ENCODE measurements at regions not wholly inside any gene's neighbourhood (a gene's known extent, or its start where the extent isn't known, plus 50 kb on each side); places are given as distances from the start of the nearest gene placed in this dataset.
"Not testable (repeated sequence)": the region's sequence is repeated elsewhere in the genome, so short reads cannot be mapped to it uniquely, and the experiment has no call there.

DNA sequence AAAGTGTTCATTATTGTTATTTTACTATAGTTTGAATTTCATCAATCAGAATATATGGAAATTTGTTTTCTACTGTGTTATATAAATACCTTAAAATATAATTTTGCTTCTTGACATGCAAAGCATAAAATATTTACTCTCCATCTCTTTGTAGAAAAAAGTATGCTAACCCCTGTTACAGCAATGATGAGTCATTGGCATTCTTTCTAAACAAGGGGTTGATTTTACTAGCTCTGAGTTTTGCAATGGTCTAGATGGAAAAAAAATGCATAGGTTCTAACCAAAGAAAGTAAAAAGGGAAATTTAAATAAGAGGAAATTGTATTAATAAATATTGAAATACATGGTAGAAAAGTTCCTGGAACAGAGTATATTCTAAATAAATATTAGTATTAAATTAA is 990.2 kb upstream of the ATXN7L3B start:
- in situ Hi-C loops (cut with HindIII; ENCODE audit: low pct_ligation_motif_present, low sequenced_read_pairs) = no loop called here
- no peak for DNase-seq
- TF ChIP-seq, protein P1, sequence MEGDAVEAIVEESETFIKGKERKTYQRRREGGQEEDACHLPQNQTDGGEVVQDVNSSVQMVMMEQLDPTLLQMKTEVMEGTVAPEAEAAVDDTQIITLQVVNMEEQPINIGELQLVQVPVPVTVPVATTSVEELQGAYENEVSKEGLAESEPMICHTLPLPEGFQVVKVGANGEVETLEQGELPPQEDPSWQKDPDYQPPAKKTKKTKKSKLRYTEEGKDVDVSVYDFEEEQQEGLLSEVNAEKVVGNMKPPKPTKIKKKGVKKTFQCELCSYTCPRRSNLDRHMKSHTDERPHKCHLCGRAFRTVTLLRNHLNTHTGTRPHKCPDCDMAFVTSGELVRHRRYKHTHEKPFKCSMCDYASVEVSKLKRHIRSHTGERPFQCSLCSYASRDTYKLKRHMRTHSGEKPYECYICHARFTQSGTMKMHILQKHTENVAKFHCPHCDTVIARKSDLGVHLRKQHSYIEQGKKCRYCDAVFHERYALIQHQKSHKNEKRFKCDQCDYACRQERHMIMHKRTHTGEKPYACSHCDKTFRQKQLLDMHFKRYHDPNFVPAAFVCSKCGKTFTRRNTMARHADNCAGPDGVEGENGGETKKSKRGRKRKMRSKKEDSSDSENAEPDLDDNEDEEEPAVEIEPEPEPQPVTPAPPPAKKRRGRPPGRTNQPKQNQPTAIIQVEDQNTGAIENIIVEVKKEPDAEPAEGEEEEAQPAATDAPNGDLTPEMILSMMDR (IDR thresholded peaks at IDR 0.05; ENCODE audit: low read depth, low read length, missing control alignments) = no peak
- Histone ChIP-seq H3K27ac (no peak overlapping the region), H3K4me3 (ENCODE audit: low read depth, low read length) (no peak overlapping the region), H3K36me3 (replicated peaks) (no peaks in the 10 kb centered on the region), H3K27me3 (replicated peaks) (no peaks in the 10 kb centered on the region)

DNA sequence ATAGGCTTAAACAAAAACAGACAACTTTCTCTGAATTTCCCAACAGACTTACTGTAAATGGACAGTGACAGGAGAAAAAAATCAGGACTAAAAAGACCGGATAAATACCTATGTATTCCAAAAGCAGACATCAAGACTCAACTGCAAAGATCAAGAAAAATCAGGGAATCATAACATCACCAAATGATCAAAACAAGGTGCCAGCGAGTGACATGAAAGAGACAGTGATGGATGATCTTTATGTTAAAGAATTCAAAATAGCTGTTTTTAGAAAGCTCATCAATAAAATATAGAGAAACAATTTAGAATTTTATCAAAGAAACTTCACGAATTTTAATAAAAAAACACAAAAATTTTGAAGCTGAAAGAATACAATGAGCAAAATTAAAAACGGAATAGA is 952.5 kb upstream of the ATXN7L3B start:
- in situ Hi-C loops (cut with HindIII; ENCODE audit: low pct_ligation_motif_present, low sequenced_read_pairs) = no loop called here

GRCh38 chr12:73589220-73589619 is 948.4 kb upstream of the ATXN7L3B start:
- in situ Hi-C loops (cut with HindIII; ENCODE audit: low pct_ligation_motif_present, low sequenced_read_pairs) = no loop called here
- no peaks in the 10 kb centered on the region for H3K36me3 ChIP-seq (replicated peaks)
- TF ChIP-seq, protein P1 (IDR thresholded peaks at IDR 0.05; ENCODE audit: low read depth, low read length, missing control alignments) = no peak

More for the DNA sequence above, 952.5 kb upstream of the ATXN7L3B start:
- no peaks in the 10 kb centered on the region for H3K27me3 ChIP-seq (replicated peaks)
- TF ChIP-seq, protein P1 (IDR thresholded peaks at IDR 0.05; ENCODE audit: low read depth, low read length, missing control alignments) = no peak
- DNase-seq = no peak
- H3K36me3 ChIP-seq (replicated peaks) = no peaks in the 10 kb centered on the region
- no peak overlapping the region for H3K4me3 ChIP-seq (ENCODE audit: low read depth, low read length)
- H3K27ac ChIP-seq = no peak overlapping the region

DNA sequence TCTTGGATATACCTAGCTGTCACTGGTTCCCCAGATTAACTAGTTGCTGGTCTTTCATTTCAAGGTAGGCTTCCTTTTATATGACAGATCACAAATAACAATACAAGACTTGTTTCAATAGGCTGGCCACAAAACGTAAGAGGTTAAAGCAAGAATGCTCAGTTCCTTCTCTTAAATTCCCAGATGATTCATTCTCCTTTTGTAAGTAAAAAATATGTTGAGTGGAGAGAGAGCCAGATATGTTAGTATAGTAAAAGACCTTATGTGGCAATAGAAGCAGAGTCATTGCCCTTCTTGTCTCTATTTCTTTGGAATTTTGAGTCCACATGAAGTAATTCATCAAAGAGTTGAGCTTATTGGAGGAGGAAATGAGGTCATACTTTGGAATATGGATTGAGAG is 939.0 kb upstream of the ATXN7L3B start:
- in situ Hi-C loops (cut with HindIII; ENCODE audit: low pct_ligation_motif_present, low sequenced_read_pairs) = no loop called here
- TF ChIP-seq, protein P1 (IDR thresholded peaks at IDR 0.05; ENCODE audit: low read depth, low read length, missing control alignments) = no peak

More at GRCh38 chr12:73589220-73589619, 948.4 kb upstream of the ATXN7L3B start:
- no peak for DNase-seq
- no peak overlapping the region for H3K4me3 ChIP-seq (ENCODE audit: low read depth, low read length)
- no peaks in the 10 kb centered on the region for H3K27me3 ChIP-seq (replicated peaks)
- H3K27ac ChIP-seq = no peak overlapping the region

GRCh38 chr12:73599268-73599667 is 938.4 kb upstream of the ATXN7L3B start:
- H3K4me3 ChIP-seq (ENCODE audit: low read depth, low read length) = no peak overlapping the region
- H3K27ac ChIP-seq = no peak overlapping the region
- H3K27me3 ChIP-seq (replicated peaks) = no peaks in the 10 kb centered on the region
- DNase-seq = no peak
- in situ Hi-C loops (cut with HindIII; ENCODE audit: low pct_ligation_motif_present, low sequenced_read_pairs) = no loop called here
- H3K36me3 ChIP-seq (replicated peaks) = no peaks in the 10 kb centered on the region
- TF ChIP-seq, protein P1 (IDR thresholded peaks at IDR 0.05; ENCODE audit: low read depth, low read length, missing control alignments) = no peak

More for the DNA sequence above, 939.0 kb upstream of the ATXN7L3B start:
- no peak for DNase-seq
- no peaks in the 10 kb centered on the region for H3K36me3 ChIP-seq (replicated peaks)
- no peak overlapping the region for H3K27ac ChIP-seq
- H3K4me3 ChIP-seq (ENCODE audit: low read depth, low read length) = no peak overlapping the region
- H3K27me3 ChIP-seq (replicated peaks) = no peaks in the 10 kb centered on the region

- H3K27me3 ChIP-seq (replicated peaks); H3K36me3 ChIP-seq (replicated peaks); H3K27ac ChIP-seq; in situ Hi-C loops (cut with HindIII; ENCODE audit: low pct_ligation_motif_present, low sequenced_read_pairs); DNase-seq; H3K4me3 ChIP-seq (ENCODE audit: low read depth, low read length): not testable (repeated sequence)
These were observed 931.7 kb upstream of the ATXN7L3B start for GRCh38 chr12:73605925-73606324.

Measured in brain microvascular endothelial cell (primary cell).